GM23248 (cell line): ENCODE measurements at regions not wholly inside any gene's neighbourhood (a gene's known extent, or its start where the extent isn't known, plus 50 kb on each side); places are given as distances from the start of the nearest gene placed in this dataset.

Experiments
- DNase-seq: peaks from one replicate; pipeline ENCODE4 v3.0.0-alpha.2; 2015
- H2AFZ ChIP-seq: fragments of 200-600 bp; sonication (generic); 2 replicates; pipeline ENCODE4 v1.6.1; 2016; ENCODE audit warnings: antibody characterized with exemption
- H3F3A ChIP-seq: fragments of 200-600 bp; sonication (generic); 2 replicates; pipeline ENCODE4 v1.6.1; 2016; ENCODE audit warnings: mild to moderate bottlenecking, antibody characterized with exemption, mixed run types; ENCODE audit not compliant: insufficient read depth
- H3K27ac ChIP-seq: fragments of 200-600 bp; sonication (generic); 2 replicates; pipeline ENCODE4 v1.5.1; 2016; ENCODE audit warnings: mild to moderate bottlenecking
- H3K27me3 ChIP-seq: fragments of 200-600 bp; sonication (generic); replicated peaks from 2 replicates; pipeline ENCODE4 v1.6.1; 2016; ENCODE audit warnings: mild to moderate bottlenecking; ENCODE audit not compliant: insufficient read depth
- H3K36me3 ChIP-seq: fragments of 200-600 bp; sonication (generic); 2 replicates; pipeline ENCODE4 v1.6.1; 2016; ENCODE audit warnings: low read depth, mild to moderate bottlenecking
- H3K4me1 ChIP-seq: fragments of 200-600 bp; sonication (generic); 2 replicates; pipeline ENCODE4 v1.6.1; 2016; ENCODE audit warnings: mild to moderate bottlenecking; ENCODE audit not compliant: insufficient read depth
- H3K4me2 ChIP-seq: fragments of 200-600 bp; sonication (generic); one replicate; pipeline ENCODE4 v1.6.1; 2016; ENCODE audit warnings: mild to moderate bottlenecking; ENCODE audit not compliant: unreplicated experiment
- H3K4me3 ChIP-seq: fragments of 200-600 bp; sonication (generic); 2 replicates; pipeline ENCODE4 v1.5.1; 2016; ENCODE audit warnings: mild to moderate bottlenecking
- H3K79me2 ChIP-seq: fragments of 200-600 bp; sonication (generic); 2 replicates; pipeline ENCODE4 v1.6.1; 2016; ENCODE audit warnings: mild to moderate bottlenecking; ENCODE audit not compliant: insufficient read depth
- H3K9ac ChIP-seq: fragments of 200-600 bp; sonication (generic); 2 replicates; pipeline ENCODE4 v1.6.1; 2016; ENCODE audit warnings: mild to moderate bottlenecking
- H3K9me2 ChIP-seq: fragments of 200-600 bp; sonication (generic); 2 replicates; pipeline ENCODE4 v1.6.1; 2016; ENCODE audit warnings: mixed run types, mild to moderate bottlenecking, moderate library complexity; ENCODE audit not compliant: insufficient read depth
- H3K9me3 ChIP-seq: fragments of 200-600 bp; sonication (generic); one replicate; pipeline ENCODE4 v1.6.1; 2017; ENCODE audit warnings: low read depth
- H4K20me1 ChIP-seq: fragments of 200-600 bp; sonication (generic); 2 replicates; pipeline ENCODE4 v1.6.0; 2016; ENCODE audit not compliant: insufficient read depth
- EZH2 ChIP-seq: fragments of 200-600 bp; sonication (generic); IDR thresholded peaks from 2 replicates; pipeline ENCODE4 v1.6.1; 2018; ENCODE audit warnings: antibody characterized with exemption, mild to moderate bottlenecking; ENCODE audit not compliant: insufficient read depth, poor library complexity, severe bottlenecking
- EZH2phosphoT487 ChIP-seq: fragments of 200-600 bp; sonication (generic); IDR thresholded peaks from 2 replicates; pipeline ENCODE4 v1.6.1; 2018; ENCODE audit warnings: antibody characterized with exemption, moderate library complexity, mild to moderate bottlenecking, low read depth; ENCODE audit not compliant: insufficient read depth
- WGBS, 2 experiments: methylation state at CpG; one replicate each; pipeline ENCODE4 v1.1.6; 2015 to 2017; ENCODE audit warnings: low lambda C conversion rate in 2 of 2, low coverage in 1 of 2; ENCODE audit errors: missing lambda C conversion rate in 2 of 2; 5-methylcytosine and 5-hydroxymethylcytosine counted together
- in situ Hi-C: fragments of 300-500 bp; cut with MboI; formaldehyde crosslinking; loops from 2 replicates; pipeline ENCODE4 v1.15.0; 2020

- in situ Hi-C loops = no loop called here
- H2AFZ ChIP-seq = no peak overlapping the region
- DNase-seq = no peak
- H3K27ac ChIP-seq = no peak overlapping the region
- no peaks in the 10 kb centered on the region for H3K79me2 ChIP-seq
- no peaks in the 10 kb centered on the region for H3K36me3 ChIP-seq
- no peaks in the 10 kb centered on the region for H3K4me1 ChIP-seq
- no peaks in the 10 kb centered on the region for H3F3A ChIP-seq
- H3K9me3 ChIP-seq = no peaks in the 10 kb centered on the region
- no peaks in the 10 kb centered on the region for H3K9me2 ChIP-seq
- no peaks in the 10 kb centered on the region for H4K20me1 ChIP-seq
- H3K9ac ChIP-seq = no peak overlapping the region
- H3K4me2 ChIP-seq = no peak overlapping the region
- no peaks in the 10 kb centered on the region for H3K27me3 ChIP-seq
- TF ChIP-seq EZH2phosphoT487 (no peak), EZH2 (no peak)
- 3 to 9% methylated on average over 1 of the region's 1 CpG for WGBS, 2 experiments
- no peak overlapping the region for H3K4me3 ChIP-seq
Observed at GRCh38 chr18:30385684-30386083, 656.9 kb downstream of the DSC3 start.

- Histone ChIP-seq H4K20me1 (no peaks in the 10 kb centered on the region), H2AFZ (no peak overlapping the region), H3K9me3 (no peaks in the 10 kb centered on the region), H3K27me3 (no peaks in the 10 kb centered on the region), H3K36me3 (no peaks in the 10 kb centered on the region), H3K4me1 (no peaks in the 10 kb centered on the region), H3K4me2 (no peak overlapping the region), H3F3A (no peaks in the 10 kb centered on the region), H3K79me2 (no peaks in the 10 kb centered on the region), H3K27ac (no peak overlapping the region), H3K4me3 (no peak overlapping the region), H3K9ac (no peak overlapping the region), H3K9me2 (no peaks in the 10 kb centered on the region)
- in situ Hi-C loops = no loop called here
- no peak for TF ChIP-seq EZH2
- 15 to 18% methylated on average over 2 of the region's 2 CpGs for WGBS, 2 experiments
- DNase-seq = no peak
Observed at GRCh38 chr18:30381826-30382225, 660.7 kb downstream of the DSC3 start.

- H3K27ac ChIP-seq = no peak overlapping the region
- H3K4me3 ChIP-seq = no peak overlapping the region
- no peaks in the 10 kb centered on the region for H3K36me3 ChIP-seq
- H2AFZ ChIP-seq = no peak overlapping the region
- no peak overlapping the region for H3K9ac ChIP-seq
- H3K9me2 ChIP-seq = no peaks in the 10 kb centered on the region
- H3K79me2 ChIP-seq = no peaks in the 10 kb centered on the region
- no peaks in the 10 kb centered on the region for H3K27me3 ChIP-seq
- H3K9me3 ChIP-seq = no peaks in the 10 kb centered on the region
- H4K20me1 ChIP-seq = no peaks in the 10 kb centered on the region
- H3K4me1 ChIP-seq = no peaks in the 10 kb centered on the region
- 0% methylated on average over 1 of the region's 1 CpG for WGBS, 2 experiments
- in situ Hi-C loops = no loop called here
- no peak for DNase-seq
- H3K4me2 ChIP-seq = no peak overlapping the region
- no peaks in the 10 kb centered on the region for H3F3A ChIP-seq
- no peak for TF ChIP-seq EZH2
- no peak for TF ChIP-seq EZH2phosphoT487
Observed at GRCh38 chr18:30378097-30378496, 664.4 kb downstream of the DSC3 start.

GRCh38 chr18:30376515-30376914, 666.0 kb downstream of the DSC3 start:
- no peaks in the 10 kb centered on the region for H3K27me3 ChIP-seq
- H3K9me2 ChIP-seq = peaks cover 4% of the 10 kb centered on the region; the same call in 1 of the 2 replicates
- TF ChIP-seq EZH2 (no peak), EZH2phosphoT487 (no peak)
- no peak overlapping the region for H2AFZ ChIP-seq
- no peak overlapping the region for H3K4me3 ChIP-seq
- no peaks in the 10 kb centered on the region for H3K4me1 ChIP-seq
- H3K9me3 ChIP-seq = no peaks in the 10 kb centered on the region
- H3K79me2 ChIP-seq = no peaks in the 10 kb centered on the region
- H3K4me2 ChIP-seq = no peak overlapping the region
- no peaks in the 10 kb centered on the region for H3F3A ChIP-seq
- H4K20me1 ChIP-seq = no peaks in the 10 kb centered on the region
- no peak overlapping the region for H3K27ac ChIP-seq
- DNase-seq = no peak
- 29 to 34% methylated on average over 4 of the region's 4 CpGs for WGBS, 2 experiments
- in situ Hi-C loops = no loop called here
- no peaks in the 10 kb centered on the region for H3K36me3 ChIP-seq
- H3K9ac ChIP-seq = no peak overlapping the region

DNA sequence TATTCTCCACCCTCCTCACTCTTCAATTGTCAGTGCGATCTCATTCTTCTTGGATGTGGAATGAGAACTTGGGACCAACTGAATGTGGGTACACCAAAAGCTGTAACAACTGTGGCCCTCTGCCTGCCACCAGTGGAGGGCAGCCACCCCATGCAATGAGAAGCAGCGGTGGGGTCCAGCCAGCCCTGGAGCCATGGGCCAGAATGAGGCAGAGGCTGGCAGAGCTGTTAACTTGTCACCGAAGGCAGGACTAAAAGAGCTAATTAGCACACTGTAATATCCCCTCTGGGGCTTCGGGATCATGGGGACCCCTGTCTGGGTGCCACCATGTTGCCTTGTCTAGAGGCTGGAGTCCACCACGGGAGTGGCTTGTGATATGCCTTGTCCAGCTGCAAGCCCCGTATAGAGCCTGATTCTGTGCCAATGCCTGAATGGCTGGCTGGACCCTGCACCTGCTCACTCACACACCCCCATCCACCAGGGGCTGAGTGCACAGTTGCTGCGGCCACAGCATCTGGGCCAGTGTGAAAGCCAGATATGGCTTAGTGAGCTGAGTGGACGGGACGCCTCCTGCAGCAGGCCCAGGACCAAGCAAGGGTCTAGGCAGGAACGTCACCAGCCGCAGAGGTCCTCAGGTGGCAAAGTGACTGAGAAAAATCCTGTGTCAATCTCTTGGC, 680.5 kb downstream of the DSC3 start:
- H3K4me2 ChIP-seq = no peak overlapping the region
- WGBS, 2 experiments = 39 to 49% methylated on average over 9 to 11 of the region's 11 CpGs
- no peaks in the 10 kb centered on the region for H3F3A ChIP-seq
- DNase-seq = no peak
- no peaks in the 10 kb centered on the region for H3K27me3 ChIP-seq
- no peaks in the 10 kb centered on the region for H3K4me1 ChIP-seq
- H3K9ac ChIP-seq = no peak overlapping the region
- H3K9me2 ChIP-seq = no peaks in the 10 kb centered on the region
- H2AFZ ChIP-seq = no peak overlapping the region
- H3K9me3 ChIP-seq = no peaks in the 10 kb centered on the region
- H3K4me3 ChIP-seq = no peak overlapping the region
- H3K79me2 ChIP-seq = no peaks in the 10 kb centered on the region
- TF ChIP-seq EZH2phosphoT487 (no peak), EZH2 (no peak)
- no peaks in the 10 kb centered on the region for H3K36me3 ChIP-seq
- in situ Hi-C loops = no loop called here
- H4K20me1 ChIP-seq = no peaks in the 10 kb centered on the region
- no peak overlapping the region for H3K27ac ChIP-seq
